ENCODE measurements at regions not wholly inside any gene's neighbourhood (a gene's known extent, or its start where the extent isn't known, plus 50 kb on each side); places are given as distances from the start of the nearest gene placed in this dataset.

DNA sequence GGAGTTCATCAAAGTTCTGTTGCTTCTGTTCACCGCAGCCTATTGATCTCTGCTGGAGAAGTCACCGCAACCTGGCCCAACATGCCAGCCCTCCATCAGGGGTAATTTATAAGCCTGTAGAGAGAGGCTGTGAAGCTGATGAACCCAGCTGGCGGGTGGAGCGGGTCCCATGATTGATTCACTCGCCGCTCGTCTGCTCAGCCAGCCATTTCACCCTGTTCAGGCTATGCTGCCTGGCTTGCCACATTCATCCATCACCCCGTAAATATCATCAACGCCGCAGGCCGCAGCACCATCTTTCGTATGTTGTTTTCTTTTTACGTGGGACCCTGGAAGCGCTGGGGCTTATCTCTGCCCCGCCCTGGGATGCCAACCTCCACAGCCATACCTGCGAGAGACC, 116.7 kb upstream of the OPCML start:
- Histone ChIP-seq H3K4me2 (ENCODE audit: low read depth, low read length) (no peak overlapping the region), H3K27me3 (ENCODE audit: control insufficient read depth in 1 of 2, insufficient read depth in 2 of 2, low read length in 2 of 2) (peaks cover 0 to 5% of the 10 kb centered on the region in 2 experiments; a peak in 1 of 5 replicates), H3K9me3 (ENCODE audit: low read length) (no peaks in the 10 kb centered on the region), H3K4me1 (ENCODE audit: insufficient read depth, low read length) (no peaks in the 10 kb centered on the region), H3K4me3 (replicated peaks in 1 of 3; ENCODE audit: insufficient read depth in 1 of 3, low read depth in 2 of 3, low read length in 3 of 3) (no peak overlapping the region), H3K9ac (ENCODE audit: insufficient read depth, low read depth, low read length) (no peak overlapping the region), H3K79me2 (ENCODE audit: insufficient read depth, low read length) (no peaks in the 10 kb centered on the region), H3K36me3 (replicated peaks in 1 of 2; ENCODE audit: control insufficient read depth in 1 of 2, insufficient read depth in 2 of 2, low read length in 2 of 2) (no peaks in the 10 kb centered on the region), H2AFZ (ENCODE audit: low read length) (no peak overlapping the region), H4K20me1 (ENCODE audit: insufficient read depth, low read length) (no peaks in the 10 kb centered on the region), H3K27ac (ENCODE audit: extremely low read length, insufficient read depth, low read length) (no peak overlapping the region)
- ATAC-seq (no peak), FAIRE-seq (no peak), DNase-seq (ENCODE audit: low spot score) (no peak)
- WGBS (ENCODE audit: low lambda C conversion rate) = 53% methylated on average over 15 of the region's 16 CpGs
- POLR2A ChIA-PET = no interaction called here
- intact Hi-C loops (cut with micrococcal nuclease; ENCODE audit: unreplicated experiment) (no loop called here), in situ Hi-C loops (cut with HindIII; ENCODE audit: extremely low pct_ligation_motif_present, low pct_unique_long_range_greater_than_20kb) (no loop called here)
- BruUV-seq (replicated peaks) = no TSS peak
- CTCF ChIA-PET (ENCODE audit: low intra/inter-chr PET ratio, low total read pairs) = no interaction called here
- TF ChIP-seq NFYC (CRISPR knock-in tag; IDR thresholded peaks at IDR 0.05) (no peak), PTBP1 (IDR thresholded peaks at IDR 0.05; ENCODE audit: low read depth, low read length, poor library complexity, severe bottlenecking) (no peak), HOXA5 (CRISPR knock-in tag; IDR thresholded peaks at IDR 0.05) (no peak), KLF13 (CRISPR knock-in tag; IDR thresholded peaks at IDR 0.05) (no peak), BORCS8-MEF2B (CRISPR knock-in tag; IDR thresholded peaks at IDR 0.05) (no peak), CREM (IDR thresholded peaks at IDR 0.05) (no peak), CREM (CRISPR knock-in tag; IDR thresholded peaks at IDR 0.05) (no peak), STAG1 (CRISPR knock-in tag; IDR thresholded peaks at IDR 0.05) (no peak), ZNF274 (CRISPR knock-in tag; IDR thresholded peaks at IDR 0.05) (no peak), TAF15 (IDR thresholded peaks at IDR 0.05; ENCODE audit: low read depth, low read length, poor library complexity, severe bottlenecking) (no peak), ZNF143 (CRISPR knock-in tag; IDR thresholded peaks at IDR 0.05) (no peak), ZNF639 (CRISPR knock-in tag; conservative IDR thresholded peaks at IDR 0.05) (no peak), ZNF30 (CRISPR knock-in tag; IDR thresholded peaks at IDR 0.05) (no peak), SOX6 (IDR thresholded peaks at IDR 0.05) (no peak), SOX6 (CRISPR knock-in tag; IDR thresholded peaks at IDR 0.05) (no peak)
- TF ChIP-seq, protein P1, sequence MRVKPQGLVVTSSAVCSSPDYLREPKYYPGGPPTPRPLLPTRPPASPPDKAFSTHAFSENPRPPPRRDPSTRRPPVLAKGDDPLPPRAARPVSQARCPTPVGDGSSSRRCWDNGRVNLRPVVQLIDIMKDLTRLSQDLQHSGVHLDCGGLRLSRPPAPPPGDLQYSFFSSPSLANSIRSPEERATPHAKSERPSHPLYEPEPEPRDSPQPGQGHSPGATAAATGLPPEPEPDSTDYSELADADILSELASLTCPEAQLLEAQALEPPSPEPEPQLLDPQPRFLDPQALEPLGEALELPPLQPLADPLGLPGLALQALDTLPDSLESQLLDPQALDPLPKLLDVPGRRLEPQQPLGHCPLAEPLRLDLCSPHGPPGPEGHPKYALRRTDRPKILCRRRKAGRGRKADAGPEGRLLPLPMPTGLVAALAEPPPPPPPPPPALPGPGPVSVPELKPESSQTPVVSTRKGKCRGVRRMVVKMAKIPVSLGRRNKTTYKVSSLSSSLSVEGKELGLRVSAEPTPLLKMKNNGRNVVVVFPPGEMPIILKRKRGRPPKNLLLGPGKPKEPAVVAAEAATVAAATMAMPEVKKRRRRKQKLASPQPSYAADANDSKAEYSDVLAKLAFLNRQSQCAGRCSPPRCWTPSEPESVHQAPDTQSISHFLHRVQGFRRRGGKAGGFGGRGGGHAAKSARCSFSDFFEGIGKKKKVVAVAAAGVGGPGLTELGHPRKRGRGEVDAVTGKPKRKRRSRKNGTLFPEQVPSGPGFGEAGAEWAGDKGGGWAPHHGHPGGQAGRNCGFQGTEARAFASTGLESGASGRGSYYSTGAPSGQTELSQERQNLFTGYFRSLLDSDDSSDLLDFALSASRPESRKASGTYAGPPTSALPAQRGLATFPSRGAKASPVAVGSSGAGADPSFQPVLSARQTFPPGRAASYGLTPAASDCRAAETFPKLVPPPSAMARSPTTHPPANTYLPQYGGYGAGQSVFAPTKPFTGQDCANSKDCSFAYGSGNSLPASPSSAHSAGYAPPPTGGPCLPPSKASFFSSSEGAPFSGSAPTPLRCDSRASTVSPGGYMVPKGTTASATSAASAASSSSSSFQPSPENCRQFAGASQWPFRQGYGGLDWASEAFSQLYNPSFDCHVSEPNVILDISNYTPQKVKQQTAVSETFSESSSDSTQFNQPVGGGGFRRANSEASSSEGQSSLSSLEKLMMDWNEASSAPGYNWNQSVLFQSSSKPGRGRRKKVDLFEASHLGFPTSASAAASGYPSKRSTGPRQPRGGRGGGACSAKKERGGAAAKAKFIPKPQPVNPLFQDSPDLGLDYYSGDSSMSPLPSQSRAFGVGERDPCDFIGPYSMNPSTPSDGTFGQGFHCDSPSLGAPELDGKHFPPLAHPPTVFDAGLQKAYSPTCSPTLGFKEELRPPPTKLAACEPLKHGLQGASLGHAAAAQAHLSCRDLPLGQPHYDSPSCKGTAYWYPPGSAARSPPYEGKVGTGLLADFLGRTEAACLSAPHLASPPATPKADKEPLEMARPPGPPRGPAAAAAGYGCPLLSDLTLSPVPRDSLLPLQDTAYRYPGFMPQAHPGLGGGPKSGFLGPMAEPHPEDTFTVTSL (CRISPR knock-in tag; IDR thresholded peaks at IDR 0.05; ENCODE audit: borderline replicate concordance) = no peak
- TF ChIP-seq, protein P2, sequence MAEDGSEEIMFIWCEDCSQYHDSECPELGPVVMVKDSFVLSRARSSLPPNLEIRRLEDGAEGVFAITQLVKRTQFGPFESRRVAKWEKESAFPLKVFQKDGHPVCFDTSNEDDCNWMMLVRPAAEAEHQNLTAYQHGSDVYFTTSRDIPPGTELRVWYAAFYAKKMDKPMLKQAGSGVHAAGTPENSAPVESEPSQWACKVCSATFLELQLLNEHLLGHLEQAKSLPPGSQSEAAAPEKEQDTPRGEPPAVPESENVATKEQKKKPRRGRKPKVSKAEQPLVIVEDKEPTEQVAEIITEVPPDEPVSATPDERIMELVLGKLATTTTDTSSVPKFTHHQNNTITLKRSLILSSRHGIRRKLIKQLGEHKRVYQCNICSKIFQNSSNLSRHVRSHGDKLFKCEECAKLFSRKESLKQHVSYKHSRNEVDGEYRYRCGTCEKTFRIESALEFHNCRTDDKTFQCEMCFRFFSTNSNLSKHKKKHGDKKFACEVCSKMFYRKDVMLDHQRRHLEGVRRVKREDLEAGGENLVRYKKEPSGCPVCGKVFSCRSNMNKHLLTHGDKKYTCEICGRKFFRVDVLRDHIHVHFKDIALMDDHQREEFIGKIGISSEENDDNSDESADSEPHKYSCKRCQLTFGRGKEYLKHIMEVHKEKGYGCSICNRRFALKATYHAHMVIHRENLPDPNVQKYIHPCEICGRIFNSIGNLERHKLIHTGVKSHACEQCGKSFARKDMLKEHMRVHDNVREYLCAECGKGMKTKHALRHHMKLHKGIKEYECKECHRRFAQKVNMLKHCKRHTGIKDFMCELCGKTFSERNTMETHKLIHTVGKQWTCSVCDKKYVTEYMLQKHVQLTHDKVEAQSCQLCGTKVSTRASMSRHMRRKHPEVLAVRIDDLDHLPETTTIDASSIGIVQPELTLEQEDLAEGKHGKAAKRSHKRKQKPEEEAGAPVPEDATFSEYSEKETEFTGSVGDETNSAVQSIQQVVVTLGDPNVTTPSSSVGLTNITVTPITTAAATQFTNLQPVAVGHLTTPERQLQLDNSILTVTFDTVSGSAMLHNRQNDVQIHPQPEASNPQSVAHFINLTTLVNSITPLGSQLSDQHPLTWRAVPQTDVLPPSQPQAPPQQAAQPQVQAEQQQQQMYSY (CRISPR knock-in tag; IDR thresholded peaks at IDR 0.05) = no peak
